ENCODE measurements at regions not wholly inside any gene's neighbourhood (a gene's known extent, or its start where the extent isn't known, plus 50 kb on each side); places are given as distances from the start of the nearest gene placed in this dataset.

DNA sequence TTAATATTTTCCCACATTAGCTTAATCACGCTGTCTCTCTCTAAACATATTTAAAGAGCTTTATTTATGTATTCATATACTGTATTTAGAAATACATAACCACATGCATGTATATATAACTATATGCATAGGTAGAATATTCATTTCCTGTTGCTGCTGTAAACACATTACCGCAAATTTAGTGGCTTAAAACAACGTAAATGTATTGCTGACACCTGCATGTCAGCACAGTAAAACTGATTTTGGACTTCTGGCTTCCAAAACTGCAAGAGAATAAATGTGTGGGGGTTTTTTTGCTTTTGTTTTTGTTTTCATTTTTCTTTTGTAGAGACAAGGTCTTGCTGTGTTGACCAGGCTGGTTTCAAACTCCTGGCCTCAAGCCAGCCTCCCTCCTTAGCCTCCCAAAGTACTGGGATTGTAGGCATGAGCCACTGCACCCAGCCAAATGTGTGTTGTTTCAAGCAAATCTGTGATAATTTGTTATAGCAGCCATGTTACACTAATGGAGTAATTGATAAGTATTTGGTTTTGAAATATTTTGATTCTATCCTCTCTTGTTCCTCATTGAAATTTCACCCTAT, 61.9 kb upstream of the CMKLR1 start:
- TF ChIP-seq, protein P1, sequence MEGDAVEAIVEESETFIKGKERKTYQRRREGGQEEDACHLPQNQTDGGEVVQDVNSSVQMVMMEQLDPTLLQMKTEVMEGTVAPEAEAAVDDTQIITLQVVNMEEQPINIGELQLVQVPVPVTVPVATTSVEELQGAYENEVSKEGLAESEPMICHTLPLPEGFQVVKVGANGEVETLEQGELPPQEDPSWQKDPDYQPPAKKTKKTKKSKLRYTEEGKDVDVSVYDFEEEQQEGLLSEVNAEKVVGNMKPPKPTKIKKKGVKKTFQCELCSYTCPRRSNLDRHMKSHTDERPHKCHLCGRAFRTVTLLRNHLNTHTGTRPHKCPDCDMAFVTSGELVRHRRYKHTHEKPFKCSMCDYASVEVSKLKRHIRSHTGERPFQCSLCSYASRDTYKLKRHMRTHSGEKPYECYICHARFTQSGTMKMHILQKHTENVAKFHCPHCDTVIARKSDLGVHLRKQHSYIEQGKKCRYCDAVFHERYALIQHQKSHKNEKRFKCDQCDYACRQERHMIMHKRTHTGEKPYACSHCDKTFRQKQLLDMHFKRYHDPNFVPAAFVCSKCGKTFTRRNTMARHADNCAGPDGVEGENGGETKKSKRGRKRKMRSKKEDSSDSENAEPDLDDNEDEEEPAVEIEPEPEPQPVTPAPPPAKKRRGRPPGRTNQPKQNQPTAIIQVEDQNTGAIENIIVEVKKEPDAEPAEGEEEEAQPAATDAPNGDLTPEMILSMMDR (IDR thresholded peaks at IDR 0.05; ENCODE audit: borderline replicate concordance) = no peak
- intact Hi-C loops (cut with micrococcal nuclease) = no loop called here
- Histone ChIP-seq H3K9me3 (replicated peaks) (peaks cover 10% of the 10 kb centered on the region), H3K27me3 (ENCODE audit: low read depth) (no peaks in the 10 kb centered on the region), H3K4me3 (no peak overlapping the region), H3K27ac (replicated peaks) (no peak overlapping the region), H3K4me1 (peaks cover 5% of the 10 kb centered on the region), H3K36me3 (no peaks in the 10 kb centered on the region)
- DNase-seq = no peak

DNA sequence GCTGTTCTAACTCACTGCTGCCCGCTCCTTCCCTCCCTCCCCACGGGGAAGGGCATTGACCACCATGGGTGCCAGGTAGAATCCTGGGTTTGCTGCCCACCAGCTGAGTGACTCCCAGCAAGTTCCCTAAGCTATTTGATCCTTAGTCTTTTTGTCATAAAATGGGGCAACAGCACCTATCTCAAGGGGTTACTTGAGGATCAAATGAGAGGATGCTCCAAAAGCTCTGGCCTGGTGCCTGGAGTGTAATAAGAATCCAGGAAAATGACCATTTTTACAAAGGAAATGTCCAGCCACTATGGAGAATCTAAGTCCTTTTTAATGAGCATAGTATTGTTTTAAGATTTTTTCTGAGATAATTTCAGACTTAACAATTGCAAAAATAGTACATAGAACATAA, 61.4 kb upstream of the CMKLR1 start:
- Histone ChIP-seq H3K4me3 (no peak overlapping the region), H3K36me3 (no peaks in the 10 kb centered on the region), H3K27ac (replicated peaks) (no peak overlapping the region), H3K9me3 (replicated peaks) (peaks cover 5% of the 10 kb centered on the region), H3K4me1 (peaks cover 5% of the 10 kb centered on the region), H3K27me3 (ENCODE audit: low read depth) (no peaks in the 10 kb centered on the region)
- no peak for DNase-seq
- TF ChIP-seq, protein P1 (IDR thresholded peaks at IDR 0.05; ENCODE audit: borderline replicate concordance) = no peak
- intact Hi-C loops (cut with micrococcal nuclease) = no loop called here

DNA sequence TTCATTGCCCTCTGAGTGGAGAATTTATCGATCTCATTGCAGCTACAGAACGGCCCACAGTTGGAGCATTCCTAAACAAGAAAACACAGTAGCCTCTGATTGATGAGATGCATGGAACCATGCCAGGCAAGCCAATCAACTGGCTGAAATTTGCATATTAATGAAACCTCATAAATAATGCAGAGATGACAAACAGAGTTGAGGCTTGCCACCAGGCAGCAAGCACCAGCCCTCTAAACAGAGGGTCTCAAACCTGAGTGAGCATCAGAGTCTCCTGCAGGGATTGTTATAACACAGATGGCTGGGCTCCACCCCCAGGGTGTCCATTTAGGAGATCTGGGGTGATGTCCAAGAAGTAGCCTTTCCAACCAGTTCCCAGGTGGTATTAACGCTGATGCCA, 60.9 kb upstream of the CMKLR1 start:
- DNase-seq = no peak
- intact Hi-C loops (cut with micrococcal nuclease) = no loop called here
- Histone ChIP-seq H3K27ac (replicated peaks) (no peak overlapping the region), H3K27me3 (ENCODE audit: low read depth) (no peaks in the 10 kb centered on the region), H3K4me1 (peaks cover 5% of the 10 kb centered on the region), H3K4me3 (no peak overlapping the region), H3K36me3 (no peaks in the 10 kb centered on the region), H3K9me3 (replicated peaks) (peaks cover under 1% of the 10 kb centered on the region)
- TF ChIP-seq, protein P1 (IDR thresholded peaks at IDR 0.05; ENCODE audit: borderline replicate concordance) = no peak

DNA sequence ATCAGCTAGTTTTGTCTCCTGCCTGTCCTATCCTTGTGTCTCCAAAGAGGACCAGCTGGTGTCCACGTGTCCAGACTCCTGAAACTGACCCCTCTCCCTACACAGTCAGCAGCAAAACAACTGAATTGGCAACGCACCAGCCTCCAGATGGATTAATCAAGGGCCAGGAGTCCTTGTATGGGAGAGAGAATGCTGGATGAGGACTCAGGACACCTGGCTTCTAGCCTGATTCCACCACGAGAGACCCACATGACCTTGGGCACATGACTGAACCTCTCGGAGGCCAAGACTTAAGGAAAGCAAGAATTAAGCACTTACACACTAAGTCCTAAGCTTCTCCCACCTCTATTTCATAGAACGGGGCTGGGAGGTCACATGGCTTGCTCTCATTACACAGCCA, 60.4 kb upstream of the CMKLR1 start:
- H3K9me3 ChIP-seq (replicated peaks) = no peaks in the 10 kb centered on the region
- H3K36me3 ChIP-seq = no peaks in the 10 kb centered on the region
- no peaks in the 10 kb centered on the region for H3K27me3 ChIP-seq (ENCODE audit: low read depth)
- TF ChIP-seq, protein P1 (IDR thresholded peaks at IDR 0.05; ENCODE audit: borderline replicate concordance) = no peak
- intact Hi-C loops (cut with micrococcal nuclease) = no loop called here
- H3K4me3 ChIP-seq = no peak overlapping the region
- DNase-seq = peak; percentile 61
- peaks cover 10% of the 10 kb centered on the region for H3K4me1 ChIP-seq
- H3K27ac ChIP-seq (replicated peaks) = peak overlapping the region; percentile 33

DNA sequence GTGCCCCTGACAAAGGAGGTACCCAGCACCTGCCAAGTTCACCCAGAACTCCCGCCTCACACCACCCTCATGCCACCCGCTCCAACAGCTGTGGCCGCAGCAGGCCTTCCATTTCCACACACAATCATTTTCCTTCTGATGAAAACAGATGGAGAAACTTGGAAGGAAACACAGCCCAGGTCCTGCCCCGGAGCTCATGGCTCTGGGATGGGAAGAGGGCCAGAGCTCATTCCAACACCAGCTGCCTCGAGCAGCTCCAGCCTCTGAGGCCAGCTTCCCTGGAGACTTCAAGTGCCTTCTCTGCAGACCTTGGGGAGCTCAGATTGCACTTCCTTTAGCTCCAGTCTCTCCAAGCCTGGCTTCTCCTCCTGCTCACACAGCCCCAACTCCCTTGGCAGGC, 55.1 kb upstream of the CMKLR1 start:
- Histone ChIP-seq H3K9me3 (replicated peaks) (no peaks in the 10 kb centered on the region), H3K4me3 (no peak overlapping the region), H3K27me3 (ENCODE audit: low read depth) (peaks cover 26% of the 10 kb centered on the region), H3K36me3 (no peaks in the 10 kb centered on the region), H3K27ac (replicated peaks) (no peak overlapping the region), H3K4me1 (peaks cover 7% of the 10 kb centered on the region)
- intact Hi-C loops (cut with micrococcal nuclease) = no loop called here
- DNase-seq = peak; percentile 58
- TF ChIP-seq, protein P1 (IDR thresholded peaks at IDR 0.05; ENCODE audit: borderline replicate concordance) = no peak
